Trophoblast cell (in vitro differentiated cells and primary cell): ENCODE measurements at regions not wholly inside any gene's neighbourhood (a gene's known extent, or its start where the extent isn't known, plus 50 kb on each side); places are given as distances from the start of the nearest gene placed in this dataset.

ENCODE experiments used
- DNase-seq, 2 donors: peaks; one replicate each; pipeline ENCODE4 v3.0.0-alpha.2; 2016
- H2AFZ ChIP-seq: 2 replicates; pipeline ENCODE4 v1.6.1; 2013; ENCODE audit warnings: low read length, moderate library complexity, mild to moderate bottlenecking; ENCODE audit not compliant: insufficient read depth, poor library complexity
- H2AK5ac ChIP-seq: 2 replicates; pipeline ENCODE4 v1.6.1; 2013; ENCODE audit warnings: mild to moderate bottlenecking, low read length
- H2BK120ac ChIP-seq: 2 replicates; pipeline ENCODE4 v1.6.1; 2013; ENCODE audit warnings: low read length, mild to moderate bottlenecking, moderate library complexity; ENCODE audit not compliant: insufficient read depth, poor library complexity
- H2BK12ac ChIP-seq: 2 replicates; pipeline ENCODE4 v1.6.1; 2013; ENCODE audit warnings: mild to moderate bottlenecking, low read length, moderate library complexity
- H2BK5ac ChIP-seq: 2 replicates; pipeline ENCODE4 v1.6.1; 2013; ENCODE audit warnings: low read length, low read depth, moderate library complexity, mild to moderate bottlenecking; ENCODE audit not compliant: poor library complexity
- H3K14ac ChIP-seq: 2 replicates; pipeline ENCODE4 v1.6.1; 2013; ENCODE audit warnings: mild to moderate bottlenecking, low read length
- H3K18ac ChIP-seq: 2 replicates; pipeline ENCODE4 v1.6.1; 2013; ENCODE audit warnings: mild to moderate bottlenecking, low read length
- H3K23ac ChIP-seq: 2 replicates; pipeline ENCODE4 v1.6.1; 2013; ENCODE audit warnings: low read length
- H3K27ac ChIP-seq: 2 replicates; pipeline ENCODE4 v1.5.1; 2013; ENCODE audit warnings: low read depth, mild to moderate bottlenecking, inconsistent platforms, low read length, moderate library complexity
- H3K27me3 ChIP-seq: 2 replicates; pipeline ENCODE4 v1.6.1; 2013; ENCODE audit warnings: inconsistent platforms, mild to moderate bottlenecking, low read length, moderate library complexity; ENCODE audit not compliant: insufficient read depth
- H3K36me3 ChIP-seq, 2 experiments: 1 replicate in 1 of 2; 2 replicates in 1 of 2; pipeline ENCODE4 v1.6.1; 2013; ENCODE audit warnings: low read length in 2 of 2, mild to moderate bottlenecking in 2 of 2, moderate library complexity in 1 of 2; ENCODE audit not compliant: insufficient read depth in 2 of 2, control insufficient read depth in 1 of 2
- H3K4ac ChIP-seq: 2 replicates; pipeline ENCODE4 v1.6.1; 2013; ENCODE audit warnings: low read depth, mild to moderate bottlenecking, low read length, moderate library complexity
- H3K4me1 ChIP-seq, 2 experiments: 1 replicate in 1 of 2; 2 replicates in 1 of 2; pipeline ENCODE4 v1.6.1; 2013; ENCODE audit warnings: low read length in 2 of 2, mild to moderate bottlenecking in 2 of 2, moderate library complexity in 1 of 2; ENCODE audit not compliant: insufficient read depth in 2 of 2, control insufficient read depth in 1 of 2
- H3K4me2 ChIP-seq: 2 replicates; pipeline ENCODE4 v1.6.1; 2013; ENCODE audit warnings: inconsistent platforms, mild to moderate bottlenecking, low read length, moderate library complexity
- H3K4me3 ChIP-seq: 2 replicates; pipeline ENCODE4 v1.5.1; 2013; ENCODE audit warnings: mild to moderate bottlenecking, low read depth, low read length, inconsistent platforms
- H3K79me1 ChIP-seq: one replicate; pipeline ENCODE4 v1.6.1; 2013; ENCODE audit warnings: low read length
- H3K79me2 ChIP-seq: 2 replicates; pipeline ENCODE4 v1.6.1; 2013; ENCODE audit warnings: low read length, mild to moderate bottlenecking; ENCODE audit not compliant: control insufficient read depth, insufficient read depth, poor library complexity
- H3K9ac ChIP-seq: 2 replicates; pipeline ENCODE4 v1.6.1; 2013; ENCODE audit warnings: mild to moderate bottlenecking, low read length
- H3K9me3 ChIP-seq: 2 replicates; pipeline ENCODE4 v1.6.1; 2013; ENCODE audit warnings: low read depth, mild to moderate bottlenecking, control low read depth, inconsistent platforms, low read length; ENCODE audit not compliant: insufficient read depth
- H4K12ac ChIP-seq: 2 replicates; pipeline ENCODE4 v1.6.1; 2013; ENCODE audit warnings: low read depth, mild to moderate bottlenecking, low read length, moderate library complexity
- H4K8ac ChIP-seq: 2 replicates; pipeline ENCODE4 v1.6.1; 2013; ENCODE audit warnings: low read depth, mild to moderate bottlenecking, low read length, moderate library complexity
- H4K91ac ChIP-seq: one replicate; pipeline ENCODE4 v1.6.1; 2013; ENCODE audit warnings: low read depth, mild to moderate bottlenecking, low read length, moderate library complexity
- WGBS: extraction: QIAGEN DNeasy Blood & Tissue Kit; methylation state at CpG from one replicate; pipeline ENCODE4 v1.1.7; 2013; ENCODE audit warnings: missing lambda C conversion rate; ENCODE audit not compliant: insufficient read length, insufficient coverage; ENCODE audit errors: extremely low coverage; 5-methylcytosine and 5-hydroxymethylcytosine counted together

DNA sequence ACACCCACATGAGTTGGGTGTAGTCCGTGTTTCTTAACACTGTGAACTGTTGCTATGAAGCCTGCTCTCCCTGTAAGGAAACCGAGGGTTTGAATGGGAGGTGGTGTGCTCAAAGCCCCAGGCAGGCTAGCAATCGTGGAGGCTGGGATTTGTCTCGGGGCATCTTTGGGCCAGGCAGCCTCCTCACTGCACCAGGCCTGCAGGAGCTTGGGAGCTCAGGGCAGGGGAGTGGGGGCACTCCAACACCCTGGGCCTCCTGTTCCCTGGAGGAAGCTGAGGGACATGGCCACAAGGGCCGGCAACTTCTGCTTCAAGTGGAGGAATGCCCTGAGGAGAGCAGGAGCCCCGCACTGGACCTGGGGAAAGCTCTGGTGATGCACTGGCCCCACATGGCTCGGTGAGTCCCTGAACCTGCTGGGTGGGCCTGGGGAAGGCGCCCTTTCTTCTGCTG, 164.7 kb upstream of the B3GAT1 start:
- no peaks in the 10 kb centered on the region for H3K27me3 ChIP-seq
- H4K12ac ChIP-seq = no peak overlapping the region
- H3K36me3 ChIP-seq = no peaks in the 10 kb centered on the region

DNA sequence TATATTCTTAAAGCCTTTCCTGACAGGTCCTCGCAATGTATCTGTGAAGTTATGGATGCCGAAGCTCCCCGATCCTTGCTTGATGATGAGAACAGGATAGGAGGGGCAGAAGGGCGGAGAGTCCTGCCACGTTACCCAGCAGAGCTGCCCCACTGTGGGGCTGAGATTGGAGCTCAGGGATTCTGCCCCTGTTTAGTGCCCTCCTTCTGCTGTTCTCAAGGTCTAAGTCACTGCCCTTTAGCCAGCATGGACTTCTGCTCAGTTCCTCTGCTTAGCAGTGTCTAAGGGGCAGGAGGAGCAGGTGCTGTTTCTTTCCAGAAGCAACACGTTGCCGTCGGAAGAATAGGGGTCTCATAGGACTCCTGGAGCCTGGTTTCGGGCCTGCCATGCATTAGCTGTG, 164.2 kb upstream of the B3GAT1 start:
- no peak overlapping the region for H3K27ac ChIP-seq
- H3K23ac ChIP-seq = no peak overlapping the region
- H2BK120ac ChIP-seq = no peak overlapping the region
- no peak overlapping the region for H3K14ac ChIP-seq
- no peaks in the 10 kb centered on the region for H3K79me2 ChIP-seq
- H3K27me3 ChIP-seq = no peaks in the 10 kb centered on the region
- no peak overlapping the region for H2BK5ac ChIP-seq
- peaks cover 2% of the 10 kb centered on the region for H3K9me3 ChIP-seq
- no peak overlapping the region for H3K4me3 ChIP-seq
- H3K4me2 ChIP-seq = no peak overlapping the region
- H4K8ac ChIP-seq = no peak overlapping the region
- H2BK12ac ChIP-seq = no peak overlapping the region
- no peak overlapping the region for H3K4ac ChIP-seq
- H3K4me1 ChIP-seq = peaks cover 0 to 2% of the 10 kb centered on the region in 2 experiments
- no peak overlapping the region for H4K91ac ChIP-seq
- no CpG with 5 or more reads among the region's 9 CpGs for WGBS
- no peak for DNase-seq
- no peak overlapping the region for H2AFZ ChIP-seq
- no peak overlapping the region for H3K9ac ChIP-seq
- no peaks in the 10 kb centered on the region for H3K36me3 ChIP-seq
- H4K12ac ChIP-seq = no peak overlapping the region
- no peaks in the 10 kb centered on the region for H3K79me1 ChIP-seq
- no peak overlapping the region for H3K18ac ChIP-seq
- no peak overlapping the region for H2AK5ac ChIP-seq

More for the DNA sequence above, 164.7 kb upstream of the B3GAT1 start:
- Histone ChIP-seq H3K27ac (no peak overlapping the region), H2BK5ac (no peak overlapping the region), H3K14ac (no peak overlapping the region), H2AK5ac (no peak overlapping the region), H4K91ac (no peak overlapping the region), H2BK12ac (no peak overlapping the region), H3K4me1 (peaks cover 0 to 2% of the 10 kb centered on the region in 2 experiments), H3K9me3 (peaks cover 2% of the 10 kb centered on the region), H3K4me2 (no peak overlapping the region), H3K4me3 (no peak overlapping the region), H2BK120ac (no peak overlapping the region), H2AFZ (no peak overlapping the region), H3K4ac (no peak overlapping the region), H3K23ac (no peak overlapping the region), H3K79me2 (no peaks in the 10 kb centered on the region), H3K9ac (no peak overlapping the region), H4K8ac (no peak overlapping the region), H3K79me1 (no peaks in the 10 kb centered on the region), H3K18ac (no peak overlapping the region)
- DNase-seq = no peak
- no CpG with 5 or more reads among the region's 8 CpGs for WGBS

DNA sequence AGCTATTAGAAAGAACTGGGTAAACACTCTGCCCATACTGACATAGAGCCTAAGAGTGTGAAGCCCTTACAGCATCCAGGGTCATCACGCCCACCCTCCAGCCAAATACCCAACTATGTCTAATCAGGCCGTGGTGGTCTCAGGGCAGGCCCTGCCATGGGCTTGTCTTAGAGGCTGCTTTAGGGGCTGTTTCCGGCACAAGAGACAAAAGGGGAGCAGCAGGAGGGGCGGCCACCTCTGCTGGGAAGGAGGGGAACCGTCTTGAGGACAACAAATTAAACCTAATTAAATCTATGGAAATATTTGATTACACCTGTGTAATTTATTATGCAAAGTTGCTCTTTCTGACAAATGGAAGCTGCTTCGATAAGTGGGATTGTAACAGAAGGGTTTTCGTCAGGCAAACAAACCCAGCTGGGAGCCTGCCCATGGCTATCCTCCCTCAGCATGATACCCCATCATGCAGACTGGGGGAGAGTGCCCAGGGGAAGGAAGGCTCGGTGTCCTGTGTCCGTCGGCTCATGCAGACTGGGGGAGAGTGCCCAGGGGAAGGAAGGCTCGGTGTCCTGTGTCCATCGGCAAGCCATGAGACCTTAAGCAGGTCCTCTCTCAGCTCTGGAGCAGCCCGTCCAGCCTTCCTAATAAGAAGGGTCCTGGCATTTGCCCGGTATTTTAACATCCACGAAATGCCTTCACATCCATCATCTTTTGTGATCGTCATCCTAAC, 163.6 kb upstream of the B3GAT1 start:
- H3K4me2 ChIP-seq = no peak overlapping the region
- no CpG with 5 or more reads among the region's 16 CpGs for WGBS
- H2AFZ ChIP-seq = no peak overlapping the region
- no peak overlapping the region for H2BK5ac ChIP-seq
- no peak for DNase-seq
- H4K8ac ChIP-seq = no peak overlapping the region
- H2BK12ac ChIP-seq = no peak overlapping the region
- H3K18ac ChIP-seq = no peak overlapping the region
- H3K79me2 ChIP-seq = no peaks in the 10 kb centered on the region
- no peak overlapping the region for H3K4me3 ChIP-seq
- no peak overlapping the region for H4K91ac ChIP-seq
- no peaks in the 10 kb centered on the region for H3K36me3 ChIP-seq
- no peaks in the 10 kb centered on the region for H3K27me3 ChIP-seq
- peaks cover 0 to 2% of the 10 kb centered on the region in 2 experiments for H3K4me1 ChIP-seq
- H3K27ac ChIP-seq = no peak overlapping the region
- no peak overlapping the region for H3K23ac ChIP-seq
- H2BK120ac ChIP-seq = no peak overlapping the region
- no peak overlapping the region for H4K12ac ChIP-seq
- no peak overlapping the region for H3K4ac ChIP-seq
- H3K9ac ChIP-seq = no peak overlapping the region
- H3K79me1 ChIP-seq = no peaks in the 10 kb centered on the region
- H2AK5ac ChIP-seq = no peak overlapping the region
- peaks cover 2% of the 10 kb centered on the region for H3K9me3 ChIP-seq
- H3K14ac ChIP-seq = no peak overlapping the region

DNA sequence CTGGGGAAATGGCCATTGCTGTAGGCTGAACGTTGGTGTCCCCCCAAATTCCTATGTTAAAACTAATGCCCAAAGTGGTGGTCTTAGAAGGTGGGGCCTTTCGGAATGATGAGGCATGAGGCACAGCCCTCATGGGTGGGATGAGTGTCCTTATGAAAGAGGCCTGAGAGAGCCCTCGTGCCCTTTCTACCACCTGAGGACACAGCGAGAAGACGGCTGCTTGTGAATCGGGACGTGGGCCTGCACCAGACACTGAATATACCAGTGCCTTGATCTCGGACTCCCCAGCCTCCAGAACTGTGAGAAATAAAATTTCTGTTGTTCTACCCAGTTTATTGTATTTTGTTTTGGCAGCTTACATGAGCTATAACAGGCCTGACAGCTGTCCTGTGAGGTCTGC, 162.9 kb upstream of the B3GAT1 start:
- H3K27me3 ChIP-seq = no peaks in the 10 kb centered on the region
- no peak overlapping the region for H4K91ac ChIP-seq

More for the DNA sequence above, 162.9 kb upstream of the B3GAT1 start:
- Histone ChIP-seq H3K27ac (no peak overlapping the region), H2BK5ac (no peak overlapping the region), H3K4me1 (peaks cover 0 to 2% of the 10 kb centered on the region in 2 experiments), H3K9me3 (peaks cover 2% of the 10 kb centered on the region), H2AFZ (no peak overlapping the region), H3K18ac (no peak overlapping the region), H3K4me2 (no peak overlapping the region), H3K9ac (no peak overlapping the region), H3K79me2 (no peaks in the 10 kb centered on the region), H3K36me3 (no peaks in the 10 kb centered on the region), H3K23ac (no peak overlapping the region), H2AK5ac (no peak overlapping the region), H3K79me1 (no peaks in the 10 kb centered on the region), H4K8ac (no peak overlapping the region), H3K14ac (no peak overlapping the region), H2BK12ac (no peak overlapping the region), H3K4me3 (no peak overlapping the region), H3K4ac (no peak overlapping the region), H4K12ac (no peak overlapping the region), H2BK120ac (no peak overlapping the region)
- DNase-seq = no peak
- WGBS = no CpG with 5 or more reads among the region's 8 CpGs
